ENCODE measurements at regions not wholly inside any gene's neighbourhood (a gene's known extent, or its start where the extent isn't known, plus 50 kb on each side); places are given as distances from the start of the nearest gene placed in this dataset.
"Not testable (repeated sequence)": the region's sequence is repeated elsewhere in the genome, so short reads cannot be mapped to it uniquely, and the experiment has no call there.

DNA sequence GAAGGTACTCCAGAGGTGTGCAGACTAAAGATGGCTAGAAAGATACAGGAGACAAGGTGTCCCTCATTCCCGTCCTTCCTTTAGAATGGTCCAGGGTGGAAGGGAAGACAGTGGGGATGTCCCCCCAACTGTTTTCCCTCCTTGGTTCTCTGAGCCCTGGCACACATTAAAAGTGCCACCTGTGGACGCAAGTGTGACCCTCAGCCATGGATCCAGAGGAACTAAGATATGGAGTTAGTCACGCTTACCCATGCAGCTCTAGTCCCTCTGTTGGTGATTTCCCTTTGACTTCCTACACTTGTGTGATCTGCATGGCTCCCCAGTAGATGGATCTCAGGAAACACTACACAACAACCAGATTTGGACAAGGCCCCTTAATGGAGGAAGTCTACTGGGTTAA lies 113.1 kb upstream of the SRD5A2 start:
- Mint-ChIP-seq H3K27ac (no peak overlapping the region), H3K27me3 (peaks cover 0 to 3% of the 10 kb centered on the region in 2 donors), H3K9me3 (peaks cover 5 to 82% (median 63%) of the 10 kb centered on the region in 8 donors), H3K4me3 (no peak overlapping the region), H3K4me1 (no peaks in the 10 kb centered on the region), H3K36me3 (peaks cover 15 to 19% of the 10 kb centered on the region in 2 donors)
- CTCF ChIA-PET (ENCODE audit: partially characterized antibody), result no interaction called here
- POLR2A ChIA-PET (ENCODE audit: partially characterized antibody), result no interaction called here
- no peaks in the 10 kb centered on the region for H3K27me3 ChIP-seq (ENCODE audit: insufficient read depth, low read length)
- H3K9me3 ChIP-seq (ENCODE audit: control insufficient read depth in 1 of 2, low read length in 2 of 2), result peaks cover 0 to 34% of the 10 kb centered on the region in 2 donors
- no peak overlapping the region for H3K4me3 ChIP-seq (ENCODE audit: low read length in 2 of 2)
- no peaks in the 10 kb centered on the region for H3K36me3 ChIP-seq (ENCODE audit: insufficient read depth, low read length)
- H3K4me1 ChIP-seq (ENCODE audit: insufficient read depth, low read length), result no peaks in the 10 kb centered on the region
- DNase-seq, result no peak
- H3K27ac ChIP-seq (ENCODE audit: low read depth, low read length), result no peak overlapping the region
- intact Hi-C loops (cut with micrococcal nuclease), result no loop called here

DNA sequence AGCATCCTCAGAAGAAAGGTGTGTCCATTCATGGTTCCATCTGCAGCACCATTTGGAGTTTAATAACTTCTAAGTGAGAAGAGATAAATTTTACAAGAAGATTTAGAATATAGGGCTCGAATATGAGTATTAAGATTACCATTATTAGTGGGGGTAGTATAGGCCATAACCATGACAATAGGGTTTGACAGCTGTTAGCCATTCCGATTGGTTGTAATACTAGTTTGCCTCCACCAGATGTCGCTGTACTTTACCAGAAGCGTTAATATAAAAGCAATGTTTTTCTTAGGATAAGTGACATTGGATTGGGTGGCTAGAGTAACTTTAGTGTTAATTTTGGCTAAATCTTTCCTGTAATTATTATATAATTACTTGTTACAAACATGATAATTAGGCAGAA lies 107.5 kb upstream of the SRD5A2 start:
- Mint-ChIP-seq H3K9me3 (peaks cover 4 to 47% (median 25%) of the 10 kb centered on the region in 8 donors), H3K27ac (no peak overlapping the region), H3K27me3 (peaks cover 2 to 7% of the 10 kb centered on the region in 2 donors), H3K4me3 (no peak overlapping the region), H3K4me1 (no peaks in the 10 kb centered on the region), H3K36me3 (peaks cover 3 to 6% of the 10 kb centered on the region in 2 donors)
- no peaks in the 10 kb centered on the region for H3K27me3 ChIP-seq (ENCODE audit: insufficient read depth, low read length)
- ChIA-PET CTCF (ENCODE audit: partially characterized antibody) (no interaction called here), POLR2A (ENCODE audit: partially characterized antibody) (no interaction called here)
- no peaks in the 10 kb centered on the region for H3K36me3 ChIP-seq (ENCODE audit: insufficient read depth, low read length)
- intact Hi-C loops (cut with micrococcal nuclease), result no loop called here
- H3K27ac ChIP-seq (ENCODE audit: low read depth, low read length), result no peak overlapping the region
- H3K4me3 ChIP-seq (ENCODE audit: low read length in 2 of 2), result no peak overlapping the region
- H3K9me3 ChIP-seq (ENCODE audit: control insufficient read depth in 1 of 2, low read length in 2 of 2), result peaks cover 0 to 13% of the 10 kb centered on the region in 2 donors
- H3K4me1 ChIP-seq (ENCODE audit: insufficient read depth, low read length), result no peaks in the 10 kb centered on the region
- peak in 1 of 5 donors; percentile 3 for DNase-seq

DNA sequence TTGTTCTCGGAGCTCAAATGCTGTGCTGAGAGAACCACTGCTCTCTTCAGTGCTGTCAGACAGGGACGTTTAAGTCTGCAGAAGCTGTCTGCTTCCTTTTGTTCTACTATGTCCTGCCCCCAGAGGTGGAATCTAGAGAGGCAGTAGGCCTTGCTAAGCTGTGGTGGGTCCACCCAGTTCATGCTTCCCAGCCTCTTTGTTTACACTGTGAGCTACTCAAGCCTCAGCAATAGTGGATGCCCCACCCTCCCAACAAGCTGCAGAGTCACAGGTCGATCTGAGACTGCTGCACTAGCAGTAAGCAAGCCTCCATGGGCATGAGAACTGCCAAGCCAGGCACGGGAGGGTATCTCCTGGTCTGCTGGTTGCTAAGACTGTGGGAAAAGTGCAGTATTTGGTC lies 102.8 kb upstream of the SRD5A2 start:
- POLR2A ChIA-PET (ENCODE audit: partially characterized antibody); H3K27ac ChIP-seq (ENCODE audit: low read depth, low read length); H3K27ac Mint-ChIP-seq; H3K9me3 ChIP-seq (ENCODE audit: control insufficient read depth in 1 of 2, low read length in 2 of 2); H3K36me3 ChIP-seq (ENCODE audit: insufficient read depth, low read length); H3K4me3 Mint-ChIP-seq; H3K27me3 ChIP-seq (ENCODE audit: insufficient read depth, low read length); H3K36me3 Mint-ChIP-seq; H3K4me1 Mint-ChIP-seq; intact Hi-C loops (cut with micrococcal nuclease); CTCF ChIA-PET (ENCODE audit: partially characterized antibody); H3K4me3 ChIP-seq (ENCODE audit: low read length in 2 of 2); DNase-seq; H3K4me1 ChIP-seq (ENCODE audit: insufficient read depth, low read length): not testable (repeated sequence)
- Mint-ChIP-seq H3K9me3 (peaks cover 3 to 56% (median 34%) of the 10 kb centered on the region in 8 donors), H3K27me3 (peaks cover 2 to 11% of the 10 kb centered on the region in 2 donors)

DNA sequence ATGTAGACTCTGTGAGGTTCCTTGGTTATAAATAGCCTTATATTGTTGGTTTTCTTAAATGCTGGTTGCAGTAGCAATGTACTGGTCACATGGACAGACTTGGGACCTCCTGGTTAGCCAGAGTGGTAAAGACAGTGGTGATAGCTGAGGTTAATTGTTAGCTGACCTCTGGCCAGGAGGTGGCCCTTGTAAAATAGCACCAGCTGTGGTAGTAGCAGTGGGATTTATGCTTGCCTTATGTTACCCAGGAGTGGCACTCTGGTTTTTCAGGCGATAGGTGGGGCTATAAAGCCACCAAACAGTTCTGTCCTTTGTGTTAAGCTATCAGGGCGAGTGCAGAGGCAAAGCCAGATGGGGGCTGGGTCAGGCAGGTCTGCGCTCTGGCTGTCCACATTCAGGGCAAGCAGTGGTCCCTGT lies 94.8 kb upstream of the SRD5A2 start:
- Mint-ChIP-seq H3K4me1 (no peaks in the 10 kb centered on the region), H3K27ac (no peak overlapping the region), H3K9me3 (peaks cover 0 to 71% (median 51%) of the 10 kb centered on the region in 8 donors), H3K36me3 (peaks cover 0 to 4% of the 10 kb centered on the region in 2 donors), H3K27me3 (peaks cover 2 to 3% of the 10 kb centered on the region in 2 donors), H3K4me3 (no peak overlapping the region)
- H3K4me1 ChIP-seq (ENCODE audit: insufficient read depth, low read length), result no peaks in the 10 kb centered on the region
- CTCF ChIA-PET (ENCODE audit: partially characterized antibody), result no interaction called here
- H3K36me3 ChIP-seq (ENCODE audit: insufficient read depth, low read length), result no peaks in the 10 kb centered on the region
- no peak overlapping the region for H3K27ac ChIP-seq (ENCODE audit: low read depth, low read length)
- no peak for DNase-seq
- peaks cover 3% of the 10 kb centered on the region for H3K27me3 ChIP-seq (ENCODE audit: insufficient read depth, low read length)
- no peak overlapping the region for H3K4me3 ChIP-seq (ENCODE audit: low read length in 2 of 2)
- peaks cover 0 to 4% of the 10 kb centered on the region in 2 donors for H3K9me3 ChIP-seq (ENCODE audit: control insufficient read depth in 1 of 2, low read length in 2 of 2)
- intact Hi-C loops (cut with micrococcal nuclease), result no loop called here
- POLR2A ChIA-PET (ENCODE audit: partially characterized antibody), result no interaction called here

GRCh38 chr2:31674446-31674845 lies 93.7 kb upstream of the SRD5A2 start:
- POLR2A ChIA-PET (ENCODE audit: partially characterized antibody), result no interaction called here
- Mint-ChIP-seq H3K36me3 (peaks cover 0 to 4% of the 10 kb centered on the region in 2 donors), H3K4me1 (no peaks in the 10 kb centered on the region), H3K4me3 (no peak overlapping the region), H3K27ac (no peak overlapping the region), H3K27me3 (peaks cover 2 to 3% of the 10 kb centered on the region in 2 donors), H3K9me3 (peaks cover 0 to 62% (median 44%) of the 10 kb centered on the region in 8 donors)
- Histone ChIP-seq H3K9me3 (ENCODE audit: control insufficient read depth in 1 of 2, low read length in 2 of 2) (peaks cover 0 to 4% of the 10 kb centered on the region in 2 donors), H3K4me3 (ENCODE audit: low read length in 2 of 2) (no peak overlapping the region), H3K27ac (ENCODE audit: low read depth, low read length) (no peak overlapping the region), H3K4me1 (ENCODE audit: insufficient read depth, low read length) (no peaks in the 10 kb centered on the region), H3K27me3 (ENCODE audit: insufficient read depth, low read length) (peaks cover 3% of the 10 kb centered on the region), H3K36me3 (ENCODE audit: insufficient read depth, low read length) (no peaks in the 10 kb centered on the region)
- CTCF ChIA-PET (ENCODE audit: partially characterized antibody), result no interaction called here
- intact Hi-C loops (cut with micrococcal nuclease), result no loop called here
- DNase-seq, result no peak

DNA sequence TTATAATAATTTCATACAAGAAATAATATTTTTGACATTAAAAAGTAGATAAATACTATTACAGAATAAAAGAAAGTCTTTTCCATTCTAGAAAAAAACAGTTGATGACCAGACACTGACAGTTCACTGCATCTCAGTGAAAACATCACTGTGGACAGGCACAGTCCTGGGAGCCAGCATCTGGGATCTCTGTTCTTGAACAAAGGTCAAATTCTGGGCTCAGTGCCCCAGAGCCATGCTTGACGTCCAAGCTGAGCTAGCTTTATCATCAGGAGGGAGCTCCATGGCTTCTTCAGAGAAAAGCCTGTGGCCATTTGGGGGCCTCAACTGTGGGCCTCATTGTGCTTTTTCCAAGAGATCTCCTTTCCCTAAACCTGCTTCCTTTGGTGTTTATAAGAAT lies 86.1 kb upstream of the SRD5A2 start:
- H3K9me3 Mint-ChIP-seq, result peaks cover 2 to 11% (median 5%) of the 10 kb centered on the region in 8 donors
- no peak for DNase-seq
- Histone ChIP-seq H3K27ac (ENCODE audit: low read depth, low read length) (no peak overlapping the region), H3K36me3 (ENCODE audit: insufficient read depth, low read length) (no peaks in the 10 kb centered on the region), H3K27me3 (ENCODE audit: insufficient read depth, low read length) (no peaks in the 10 kb centered on the region), H3K4me1 (ENCODE audit: insufficient read depth, low read length) (no peaks in the 10 kb centered on the region), H3K4me3 (ENCODE audit: low read length in 2 of 2) (no peak overlapping the region), H3K9me3 (ENCODE audit: control insufficient read depth in 1 of 2, low read length in 2 of 2) (no peaks in the 10 kb centered on the region)
- H3K36me3 Mint-ChIP-seq, result peaks cover 0 to 1% of the 10 kb centered on the region in 2 donors
- POLR2A ChIA-PET (ENCODE audit: partially characterized antibody), result no interaction called here
- CTCF ChIA-PET (ENCODE audit: partially characterized antibody), result interaction anchor here (0.8 kb wide), 1 partner anchor 10 kb away, joined by 3 read pairs; no protein-coding TSS in a partner anchor
- H3K4me3 Mint-ChIP-seq, result no peak overlapping the region
- peaks cover 4 to 7% of the 10 kb centered on the region in 2 donors for H3K27me3 Mint-ChIP-seq
- H3K27ac Mint-ChIP-seq, result no peak overlapping the region
- H3K4me1 Mint-ChIP-seq, result no peaks in the 10 kb centered on the region
- intact Hi-C loops (cut with micrococcal nuclease), result no loop called here

DNA sequence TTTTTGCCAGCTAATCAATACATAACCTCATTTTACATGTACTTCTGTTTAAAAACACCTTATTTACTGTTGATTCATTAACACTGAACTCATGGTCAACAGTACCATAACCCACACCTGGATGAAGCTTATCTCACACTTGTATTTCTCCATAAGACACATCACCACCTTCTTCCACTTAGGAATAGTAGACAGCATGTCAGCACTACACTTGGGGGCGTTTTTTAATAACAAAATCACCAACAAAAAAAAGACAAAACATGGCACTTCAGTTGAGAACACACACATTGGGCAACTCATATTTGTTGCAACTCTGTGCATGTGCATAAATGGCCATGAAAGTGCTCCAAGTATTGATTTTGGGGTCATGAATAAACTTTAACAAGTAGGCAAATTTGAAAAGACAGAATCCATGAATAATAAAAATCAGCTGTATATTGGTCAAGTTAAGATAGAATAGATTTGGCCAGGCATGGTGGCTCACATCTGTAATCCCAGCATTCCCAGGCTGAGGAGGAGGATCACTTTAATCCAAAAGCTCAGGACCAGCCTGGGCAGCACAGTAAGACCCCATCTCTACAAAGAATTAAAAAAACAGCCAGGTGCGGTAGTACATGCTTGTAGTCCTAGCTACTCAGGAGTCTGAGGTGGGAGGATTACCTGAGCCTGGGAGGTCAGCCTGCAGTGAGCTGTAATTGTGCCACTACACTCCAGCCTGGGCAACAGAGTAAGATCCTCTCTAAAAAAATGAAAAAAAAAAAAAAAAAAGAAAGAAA lies 84.4 kb upstream of the SRD5A2 start:
- no peaks in the 10 kb centered on the region for H3K36me3 ChIP-seq (ENCODE audit: insufficient read depth, low read length)
- H3K27me3 ChIP-seq (ENCODE audit: insufficient read depth, low read length), result no peaks in the 10 kb centered on the region
- Mint-ChIP-seq H3K27me3 (peaks cover 4 to 7% of the 10 kb centered on the region in 2 donors), H3K27ac (no peak overlapping the region), H3K4me1 (no peaks in the 10 kb centered on the region), H3K36me3 (peaks cover 0 to 1% of the 10 kb centered on the region in 2 donors), H3K4me3 (no peak overlapping the region), H3K9me3 (peaks cover 0 to 10% (median 1%) of the 10 kb centered on the region in 8 donors)
- H3K4me1 ChIP-seq (ENCODE audit: insufficient read depth, low read length), result no peaks in the 10 kb centered on the region
- H3K4me3 ChIP-seq (ENCODE audit: low read length in 2 of 2), result no peak overlapping the region
- H3K27ac ChIP-seq (ENCODE audit: low read depth, low read length), result no peak overlapping the region
- ChIA-PET CTCF (ENCODE audit: partially characterized antibody) (no interaction called here), POLR2A (ENCODE audit: partially characterized antibody) (no interaction called here)
- DNase-seq, result no peak
- intact Hi-C loops (cut with micrococcal nuclease), result no loop called here
- no peaks in the 10 kb centered on the region for H3K9me3 ChIP-seq (ENCODE audit: control insufficient read depth in 1 of 2, low read length in 2 of 2)

Measured in CD4-positive, alpha-beta memory T cell (primary cell).